NT2/D1 (cell line): ENCODE measurements at regions not wholly inside any gene's neighbourhood (a gene's known extent, or its start where the extent isn't known, plus 50 kb on each side); places are given as distances from the start of the nearest gene placed in this dataset.
"Not testable (repeated sequence)": the region's sequence is repeated elsewhere in the genome, so short reads cannot be mapped to it uniquely, and the experiment has no call there.

ENCODE experiments used
- DNase-seq: peaks from one replicate; pipeline ENCODE4 v3.0.0-alpha.2; 2011; ENCODE audit warnings: low read depth, low spot score
- H3K27me3 ChIP-seq: 2 replicates; pipeline ENCODE4 v1.6.0; 2011; ENCODE audit warnings: mild to moderate bottlenecking; ENCODE audit not compliant: insufficient read length, insufficient read depth
- H3K36me3 ChIP-seq: 2 replicates; pipeline ENCODE4 v1.6.1; 2011; ENCODE audit warnings: mild to moderate bottlenecking, low read length, mixed read lengths; ENCODE audit not compliant: insufficient read depth, insufficient read length
- H3K4me1 ChIP-seq: 2 replicates; pipeline ENCODE4 v1.5.1; 2011; ENCODE audit not compliant: insufficient read depth, insufficient read length
- H3K4me3 ChIP-seq: 2 replicates; pipeline ENCODE4 v1.5.1; 2011; ENCODE audit warnings: low read depth; ENCODE audit not compliant: insufficient read length
- H3K9ac ChIP-seq: 2 replicates; pipeline ENCODE4 v1.6.0; 2011; ENCODE audit warnings: low read depth; ENCODE audit not compliant: insufficient read length
- H3K9me3 ChIP-seq: 2 replicates; pipeline ENCODE4 v1.5.1; 2011; ENCODE audit warnings: mild to moderate bottlenecking, low read length; ENCODE audit not compliant: insufficient read depth
- SUZ12 ChIP-seq: IDR thresholded peaks from 2 replicates; pipeline ENCODE4 v1.6.1; 2011; ENCODE audit not compliant: insufficient read length, insufficient read depth; ENCODE audit errors: extremely low read depth
- YY1 ChIP-seq: IDR thresholded peaks from 2 replicates; pipeline ENCODE4 v1.6.1; 2011; ENCODE audit not compliant: insufficient read length, insufficient read depth
- ZNF274 ChIP-seq: IDR thresholded peaks from 2 replicates; pipeline ENCODE4 v1.6.1; 2011; ENCODE audit warnings: mild to moderate bottlenecking, low read depth, low read length

DNA sequence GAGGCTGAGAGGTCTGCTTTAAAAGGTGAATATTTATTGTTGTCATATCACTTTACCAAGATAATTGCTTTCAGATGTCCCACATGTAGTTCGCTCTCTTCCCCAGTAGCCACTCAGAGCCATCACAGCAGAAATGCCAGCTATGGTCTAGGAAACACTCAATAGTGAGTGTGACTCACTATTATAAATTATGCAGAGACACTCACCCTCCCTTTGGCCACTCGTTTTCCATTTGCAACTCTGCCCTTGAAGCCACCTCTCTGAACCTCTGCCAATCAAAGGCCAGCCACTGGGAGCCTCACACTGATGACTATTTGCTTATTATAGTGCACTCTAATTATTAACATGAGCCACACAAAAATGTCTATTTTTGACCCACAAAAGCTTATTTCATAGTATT, 328.1 kb upstream of the ATP10A start:
- TF ChIP-seq ZNF274: no peak
- no peak for TF ChIP-seq SUZ12
- TF ChIP-seq YY1: no peak
- Histone ChIP-seq H3K4me1 (no peaks in the 10 kb centered on the region), H3K9me3 (no peaks in the 10 kb centered on the region; the same call in 1 of the 2 replicates), H3K27me3 (no peaks in the 10 kb centered on the region), H3K36me3 (no peaks in the 10 kb centered on the region), H3K9ac (no peak overlapping the region), H3K4me3 (no peak overlapping the region)
- no peak for DNase-seq

DNA sequence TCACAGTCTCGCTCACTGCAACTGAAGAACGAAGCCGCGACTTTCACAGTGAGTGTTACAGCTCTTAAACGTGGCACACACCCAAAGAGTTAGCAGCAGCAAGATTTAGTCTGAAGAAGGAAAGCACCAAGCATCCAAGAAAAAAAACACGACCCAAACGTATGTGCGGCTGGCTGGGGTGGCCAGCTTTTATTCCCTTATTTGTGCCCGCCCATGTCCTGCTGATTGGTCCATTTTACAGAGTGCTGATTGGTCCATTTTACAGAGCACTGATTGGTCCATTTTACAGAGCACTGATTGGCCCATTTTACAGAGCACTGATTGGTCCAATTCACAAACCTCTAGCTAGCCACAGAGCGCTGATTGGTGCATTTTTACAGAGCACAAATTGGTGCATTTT, 323.0 kb upstream of the ATP10A start:
- not testable (repeated sequence) for DNase-seq, H3K36me3 ChIP-seq, H3K9ac ChIP-seq, H3K4me1 ChIP-seq, H3K9me3 ChIP-seq, H3K4me3 ChIP-seq, H3K27me3 ChIP-seq

DNA sequence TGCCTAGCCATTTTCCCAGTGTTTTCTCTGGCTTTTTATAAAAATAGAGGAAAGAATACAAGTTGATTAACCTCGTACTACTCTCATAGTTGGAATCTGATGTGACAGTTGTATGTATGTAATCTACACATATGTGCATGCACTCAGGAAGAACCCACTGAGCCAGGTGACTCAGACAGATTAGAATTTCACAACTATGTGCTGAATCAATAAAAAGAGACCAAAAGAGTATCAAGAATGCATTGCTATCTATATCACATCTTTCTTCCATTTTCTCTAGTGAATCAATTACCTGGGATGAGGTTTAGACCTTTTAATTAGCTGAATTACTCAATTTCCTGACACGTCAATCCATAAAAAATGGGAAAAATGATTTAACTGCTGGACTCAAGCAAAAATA, 319.3 kb upstream of the ATP10A start:
- H3K4me3 ChIP-seq: no peak overlapping the region

DNA sequence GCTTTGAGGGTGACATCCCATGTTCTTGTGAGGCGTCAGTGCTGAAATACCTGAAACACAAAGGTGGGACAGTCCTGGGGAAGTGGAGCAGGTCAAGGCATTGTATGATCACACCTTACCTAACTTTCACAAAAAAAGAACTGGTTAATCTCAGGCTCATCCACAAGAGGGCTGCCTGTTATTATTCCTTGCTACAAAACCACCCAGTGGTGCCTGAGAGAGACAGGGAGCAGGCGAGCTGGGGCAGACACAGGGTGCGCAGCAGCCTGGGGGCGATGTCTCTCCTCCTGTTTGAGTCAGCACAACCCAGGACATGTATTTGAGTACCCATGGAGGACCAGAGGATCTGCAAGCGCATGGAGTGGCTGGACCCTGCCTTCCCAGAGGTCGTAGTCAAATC, 316.8 kb upstream of the ATP10A start:
- H3K9ac ChIP-seq: no peak overlapping the region
- H3K4me1 ChIP-seq: no peaks in the 10 kb centered on the region
- no peaks in the 10 kb centered on the region for H3K36me3 ChIP-seq
- H3K9me3 ChIP-seq: no peaks in the 10 kb centered on the region
- no peak for TF ChIP-seq YY1
- TF ChIP-seq ZNF274: no peak
- TF ChIP-seq SUZ12: no peak
- H3K27me3 ChIP-seq: no peaks in the 10 kb centered on the region
- H3K4me3 ChIP-seq: no peak overlapping the region
- peak; percentile 57 for DNase-seq

More for the DNA sequence above, 319.3 kb upstream of the ATP10A start:
- Histone ChIP-seq H3K9me3 (peaks cover 6% of the 10 kb centered on the region; the same call in 1 of the 2 replicates), H3K36me3 (no peaks in the 10 kb centered on the region), H3K9ac (no peak overlapping the region), H3K27me3 (no peaks in the 10 kb centered on the region), H3K4me1 (no peaks in the 10 kb centered on the region)
- TF ChIP-seq SUZ12 (no peak), YY1 (no peak), ZNF274 (no peak)
- DNase-seq: no peak

DNA sequence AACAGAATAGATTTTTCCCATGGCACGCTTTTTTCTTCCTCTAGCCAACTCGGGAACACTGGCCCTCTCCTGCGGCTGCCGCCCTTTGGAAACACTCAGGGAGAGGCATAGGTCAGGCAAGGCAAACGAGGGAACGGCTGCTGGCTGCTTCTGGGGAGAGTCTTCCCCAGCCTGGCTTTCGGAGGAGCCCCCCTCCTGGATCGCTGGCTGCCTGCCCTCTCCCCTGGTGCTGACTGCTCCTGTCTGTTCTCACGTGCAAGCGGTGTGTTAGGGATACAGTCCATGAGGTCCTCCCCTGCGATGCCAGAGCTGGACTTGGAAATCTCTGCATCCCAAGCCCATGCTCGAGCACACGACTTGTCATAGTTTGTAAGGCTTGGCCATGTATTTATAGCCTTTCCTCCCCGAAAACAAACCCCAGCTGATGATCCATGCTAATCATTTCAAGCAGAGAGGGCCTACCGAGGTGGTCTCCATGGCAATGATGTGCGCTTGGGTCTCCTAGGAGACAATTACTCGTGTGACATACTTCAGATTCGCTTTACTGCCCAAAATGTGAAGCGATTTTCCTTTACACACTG, 315.6 kb upstream of the ATP10A start:
- Histone ChIP-seq H3K4me1 (no peaks in the 10 kb centered on the region), H3K36me3 (no peaks in the 10 kb centered on the region), H3K27me3 (no peaks in the 10 kb centered on the region), H3K4me3 (no peak overlapping the region), H3K9ac (no peak overlapping the region), H3K9me3 (no peaks in the 10 kb centered on the region)
- TF ChIP-seq ZNF274 (no peak), SUZ12 (no peak), YY1 (no peak)
- DNase-seq: no peak

DNA sequence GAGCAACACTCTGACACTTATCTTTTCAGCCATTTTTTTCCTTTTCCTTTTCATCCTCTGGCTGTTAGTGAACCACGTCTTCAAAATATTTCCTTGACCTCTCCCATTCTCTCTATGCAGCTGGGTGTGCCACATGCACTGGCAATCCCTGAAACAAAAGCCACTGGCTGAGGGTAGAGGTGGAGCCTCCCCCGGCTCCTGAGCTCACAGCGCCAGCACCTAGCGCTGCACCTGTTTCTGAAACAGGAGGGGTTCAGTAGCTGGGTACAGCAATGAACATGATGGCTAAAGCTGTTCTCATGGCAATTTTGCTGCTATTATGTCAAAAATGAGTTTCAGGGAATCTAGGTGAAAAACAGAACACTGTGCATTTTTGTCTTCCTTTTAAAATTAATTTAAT, 314.7 kb upstream of the ATP10A start:
- no peak overlapping the region for H3K4me3 ChIP-seq
- no peaks in the 10 kb centered on the region for H3K36me3 ChIP-seq
- H3K9me3 ChIP-seq: no peaks in the 10 kb centered on the region
- TF ChIP-seq SUZ12 (no peak), YY1 (no peak), ZNF274 (no peak)
- H3K9ac ChIP-seq: no peak overlapping the region
- no peaks in the 10 kb centered on the region for H3K4me1 ChIP-seq
- no peaks in the 10 kb centered on the region for H3K27me3 ChIP-seq
- DNase-seq: no peak

DNA sequence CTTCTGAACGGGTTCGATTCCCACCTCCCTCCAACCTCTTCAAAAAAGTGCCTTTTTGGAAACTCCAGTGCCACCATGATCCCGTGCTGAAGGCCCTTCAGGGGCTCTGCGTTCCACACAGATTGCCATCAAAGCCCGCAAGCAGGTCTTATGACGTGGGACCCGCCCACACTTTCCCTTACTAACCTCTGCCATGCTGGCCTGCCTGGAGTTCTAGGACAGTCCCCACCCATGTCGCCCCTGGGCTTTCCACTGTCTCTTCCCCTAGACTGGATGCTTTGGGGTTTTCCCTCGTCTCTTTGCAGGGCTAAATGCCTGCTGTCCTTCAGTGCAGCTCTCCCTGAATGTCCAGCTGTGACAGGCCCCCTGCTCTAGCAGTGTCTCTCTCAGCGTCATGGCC, 313.7 kb upstream of the ATP10A start:
- TF ChIP-seq YY1: no peak
- TF ChIP-seq ZNF274: no peak
- no peak for TF ChIP-seq SUZ12

DNA sequence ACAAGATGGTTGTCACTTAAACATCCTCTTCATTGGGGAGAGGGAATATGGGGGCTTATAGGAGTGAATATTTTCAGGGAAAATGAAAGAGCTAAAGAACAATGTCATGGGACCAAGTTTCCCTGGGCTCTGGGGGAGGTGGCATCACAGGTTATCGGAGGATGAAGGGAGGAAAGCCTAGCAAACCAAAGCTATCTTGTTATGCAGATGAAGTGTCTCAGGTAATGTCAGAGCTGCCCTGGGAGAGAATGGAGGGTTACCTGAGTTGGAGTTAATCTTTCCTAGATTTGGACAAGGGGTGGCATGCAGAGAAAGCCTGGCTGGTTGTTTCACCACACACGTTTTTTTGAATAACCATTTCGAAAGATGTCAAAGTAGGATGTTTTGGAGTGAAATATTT, 308.1 kb upstream of the ATP10A start:
- TF ChIP-seq YY1 (no peak), SUZ12 (no peak), ZNF274 (no peak)
- H3K4me1 ChIP-seq: no peaks in the 10 kb centered on the region
- no peak overlapping the region for H3K4me3 ChIP-seq
- no peaks in the 10 kb centered on the region for H3K9me3 ChIP-seq
- DNase-seq: no peak
- no peaks in the 10 kb centered on the region for H3K36me3 ChIP-seq
- no peaks in the 10 kb centered on the region for H3K27me3 ChIP-seq
- no peak overlapping the region for H3K9ac ChIP-seq

More for the DNA sequence above, 313.7 kb upstream of the ATP10A start:
- H3K4me1 ChIP-seq: no peaks in the 10 kb centered on the region
- DNase-seq: no peak
- no peaks in the 10 kb centered on the region for H3K27me3 ChIP-seq
- H3K9ac ChIP-seq: no peak overlapping the region
- H3K4me3 ChIP-seq: no peak overlapping the region
- H3K36me3 ChIP-seq: no peaks in the 10 kb centered on the region
- H3K9me3 ChIP-seq: no peaks in the 10 kb centered on the region
